Neural progenitor cell (in vitro differentiated cells): ENCODE measurements at regions not wholly inside any gene's neighbourhood (a gene's known extent, or its start where the extent isn't known, plus 50 kb on each side); places are given as distances from the start of the nearest gene placed in this dataset.

Experiments used
- EZH2 ChIP-seq: fragments of 200-600 bp; sonication (generic); IDR thresholded peaks from 2 replicates; pipeline ENCODE4 v1.6.1; 2017; ENCODE audit warnings: antibody characterized with exemption, mild to moderate bottlenecking, moderate library complexity
- EZH2phosphoT487 ChIP-seq: fragments of 200-600 bp; sonication (generic); IDR thresholded peaks from 2 replicates; pipeline ENCODE4 v1.6.1; 2017; ENCODE audit warnings: antibody characterized with exemption
- TF ChIP-seq, protein P1 (sequence below): fragments of 200-600 bp; sonication (generic); IDR thresholded peaks from 2 replicates; pipeline ENCODE4 v1.5.1; 2017; ENCODE audit warnings: antibody characterized with exemption, mild to moderate bottlenecking

- TF ChIP-seq, protein P1, sequence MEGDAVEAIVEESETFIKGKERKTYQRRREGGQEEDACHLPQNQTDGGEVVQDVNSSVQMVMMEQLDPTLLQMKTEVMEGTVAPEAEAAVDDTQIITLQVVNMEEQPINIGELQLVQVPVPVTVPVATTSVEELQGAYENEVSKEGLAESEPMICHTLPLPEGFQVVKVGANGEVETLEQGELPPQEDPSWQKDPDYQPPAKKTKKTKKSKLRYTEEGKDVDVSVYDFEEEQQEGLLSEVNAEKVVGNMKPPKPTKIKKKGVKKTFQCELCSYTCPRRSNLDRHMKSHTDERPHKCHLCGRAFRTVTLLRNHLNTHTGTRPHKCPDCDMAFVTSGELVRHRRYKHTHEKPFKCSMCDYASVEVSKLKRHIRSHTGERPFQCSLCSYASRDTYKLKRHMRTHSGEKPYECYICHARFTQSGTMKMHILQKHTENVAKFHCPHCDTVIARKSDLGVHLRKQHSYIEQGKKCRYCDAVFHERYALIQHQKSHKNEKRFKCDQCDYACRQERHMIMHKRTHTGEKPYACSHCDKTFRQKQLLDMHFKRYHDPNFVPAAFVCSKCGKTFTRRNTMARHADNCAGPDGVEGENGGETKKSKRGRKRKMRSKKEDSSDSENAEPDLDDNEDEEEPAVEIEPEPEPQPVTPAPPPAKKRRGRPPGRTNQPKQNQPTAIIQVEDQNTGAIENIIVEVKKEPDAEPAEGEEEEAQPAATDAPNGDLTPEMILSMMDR = no peak
- TF ChIP-seq EZH2 (no peak), EZH2phosphoT487 (no peak)
These were observed 57.1 kb upstream of the PCED1B start for GRCh38 chr12:47022296-47022695.
